ENCODE measurements at regions not wholly inside any gene's neighbourhood (a gene's known extent, or its start where the extent isn't known, plus 50 kb on each side); places are given as distances from the start of the nearest gene placed in this dataset.

DNA sequence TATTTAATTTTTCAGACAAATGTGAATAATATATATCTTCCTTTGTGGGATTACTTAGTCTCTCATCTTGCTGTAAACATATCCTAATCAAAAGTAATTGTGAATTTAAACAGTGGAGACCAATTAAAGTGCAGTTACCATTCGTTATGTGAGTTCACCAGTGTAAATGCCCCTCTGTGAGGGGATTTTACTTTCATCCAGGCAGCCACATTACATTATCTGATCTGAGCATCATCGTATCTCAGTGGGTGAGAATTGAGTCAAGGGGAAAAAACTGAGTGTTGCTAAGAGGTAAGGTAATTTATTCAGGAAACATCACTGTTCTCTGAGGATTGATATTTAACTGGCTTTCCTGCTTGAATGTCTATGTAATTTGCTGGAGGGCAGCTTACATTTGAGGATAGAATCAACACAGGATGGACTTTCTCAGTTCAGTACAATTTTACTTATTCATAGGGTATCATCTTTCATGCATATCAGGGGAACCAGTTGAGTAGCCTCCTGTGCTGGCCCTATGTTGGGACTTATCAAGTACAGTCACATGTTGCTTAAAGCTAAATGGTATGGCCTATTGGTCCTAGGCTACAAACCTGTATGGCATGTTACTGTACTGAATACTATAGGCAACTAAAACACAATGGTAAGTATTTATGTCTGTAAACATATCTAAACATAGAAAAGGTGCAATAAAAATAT lies 219.7 kb downstream of the CD47 start (continued):
- TF ChIP-seq, protein P1, sequence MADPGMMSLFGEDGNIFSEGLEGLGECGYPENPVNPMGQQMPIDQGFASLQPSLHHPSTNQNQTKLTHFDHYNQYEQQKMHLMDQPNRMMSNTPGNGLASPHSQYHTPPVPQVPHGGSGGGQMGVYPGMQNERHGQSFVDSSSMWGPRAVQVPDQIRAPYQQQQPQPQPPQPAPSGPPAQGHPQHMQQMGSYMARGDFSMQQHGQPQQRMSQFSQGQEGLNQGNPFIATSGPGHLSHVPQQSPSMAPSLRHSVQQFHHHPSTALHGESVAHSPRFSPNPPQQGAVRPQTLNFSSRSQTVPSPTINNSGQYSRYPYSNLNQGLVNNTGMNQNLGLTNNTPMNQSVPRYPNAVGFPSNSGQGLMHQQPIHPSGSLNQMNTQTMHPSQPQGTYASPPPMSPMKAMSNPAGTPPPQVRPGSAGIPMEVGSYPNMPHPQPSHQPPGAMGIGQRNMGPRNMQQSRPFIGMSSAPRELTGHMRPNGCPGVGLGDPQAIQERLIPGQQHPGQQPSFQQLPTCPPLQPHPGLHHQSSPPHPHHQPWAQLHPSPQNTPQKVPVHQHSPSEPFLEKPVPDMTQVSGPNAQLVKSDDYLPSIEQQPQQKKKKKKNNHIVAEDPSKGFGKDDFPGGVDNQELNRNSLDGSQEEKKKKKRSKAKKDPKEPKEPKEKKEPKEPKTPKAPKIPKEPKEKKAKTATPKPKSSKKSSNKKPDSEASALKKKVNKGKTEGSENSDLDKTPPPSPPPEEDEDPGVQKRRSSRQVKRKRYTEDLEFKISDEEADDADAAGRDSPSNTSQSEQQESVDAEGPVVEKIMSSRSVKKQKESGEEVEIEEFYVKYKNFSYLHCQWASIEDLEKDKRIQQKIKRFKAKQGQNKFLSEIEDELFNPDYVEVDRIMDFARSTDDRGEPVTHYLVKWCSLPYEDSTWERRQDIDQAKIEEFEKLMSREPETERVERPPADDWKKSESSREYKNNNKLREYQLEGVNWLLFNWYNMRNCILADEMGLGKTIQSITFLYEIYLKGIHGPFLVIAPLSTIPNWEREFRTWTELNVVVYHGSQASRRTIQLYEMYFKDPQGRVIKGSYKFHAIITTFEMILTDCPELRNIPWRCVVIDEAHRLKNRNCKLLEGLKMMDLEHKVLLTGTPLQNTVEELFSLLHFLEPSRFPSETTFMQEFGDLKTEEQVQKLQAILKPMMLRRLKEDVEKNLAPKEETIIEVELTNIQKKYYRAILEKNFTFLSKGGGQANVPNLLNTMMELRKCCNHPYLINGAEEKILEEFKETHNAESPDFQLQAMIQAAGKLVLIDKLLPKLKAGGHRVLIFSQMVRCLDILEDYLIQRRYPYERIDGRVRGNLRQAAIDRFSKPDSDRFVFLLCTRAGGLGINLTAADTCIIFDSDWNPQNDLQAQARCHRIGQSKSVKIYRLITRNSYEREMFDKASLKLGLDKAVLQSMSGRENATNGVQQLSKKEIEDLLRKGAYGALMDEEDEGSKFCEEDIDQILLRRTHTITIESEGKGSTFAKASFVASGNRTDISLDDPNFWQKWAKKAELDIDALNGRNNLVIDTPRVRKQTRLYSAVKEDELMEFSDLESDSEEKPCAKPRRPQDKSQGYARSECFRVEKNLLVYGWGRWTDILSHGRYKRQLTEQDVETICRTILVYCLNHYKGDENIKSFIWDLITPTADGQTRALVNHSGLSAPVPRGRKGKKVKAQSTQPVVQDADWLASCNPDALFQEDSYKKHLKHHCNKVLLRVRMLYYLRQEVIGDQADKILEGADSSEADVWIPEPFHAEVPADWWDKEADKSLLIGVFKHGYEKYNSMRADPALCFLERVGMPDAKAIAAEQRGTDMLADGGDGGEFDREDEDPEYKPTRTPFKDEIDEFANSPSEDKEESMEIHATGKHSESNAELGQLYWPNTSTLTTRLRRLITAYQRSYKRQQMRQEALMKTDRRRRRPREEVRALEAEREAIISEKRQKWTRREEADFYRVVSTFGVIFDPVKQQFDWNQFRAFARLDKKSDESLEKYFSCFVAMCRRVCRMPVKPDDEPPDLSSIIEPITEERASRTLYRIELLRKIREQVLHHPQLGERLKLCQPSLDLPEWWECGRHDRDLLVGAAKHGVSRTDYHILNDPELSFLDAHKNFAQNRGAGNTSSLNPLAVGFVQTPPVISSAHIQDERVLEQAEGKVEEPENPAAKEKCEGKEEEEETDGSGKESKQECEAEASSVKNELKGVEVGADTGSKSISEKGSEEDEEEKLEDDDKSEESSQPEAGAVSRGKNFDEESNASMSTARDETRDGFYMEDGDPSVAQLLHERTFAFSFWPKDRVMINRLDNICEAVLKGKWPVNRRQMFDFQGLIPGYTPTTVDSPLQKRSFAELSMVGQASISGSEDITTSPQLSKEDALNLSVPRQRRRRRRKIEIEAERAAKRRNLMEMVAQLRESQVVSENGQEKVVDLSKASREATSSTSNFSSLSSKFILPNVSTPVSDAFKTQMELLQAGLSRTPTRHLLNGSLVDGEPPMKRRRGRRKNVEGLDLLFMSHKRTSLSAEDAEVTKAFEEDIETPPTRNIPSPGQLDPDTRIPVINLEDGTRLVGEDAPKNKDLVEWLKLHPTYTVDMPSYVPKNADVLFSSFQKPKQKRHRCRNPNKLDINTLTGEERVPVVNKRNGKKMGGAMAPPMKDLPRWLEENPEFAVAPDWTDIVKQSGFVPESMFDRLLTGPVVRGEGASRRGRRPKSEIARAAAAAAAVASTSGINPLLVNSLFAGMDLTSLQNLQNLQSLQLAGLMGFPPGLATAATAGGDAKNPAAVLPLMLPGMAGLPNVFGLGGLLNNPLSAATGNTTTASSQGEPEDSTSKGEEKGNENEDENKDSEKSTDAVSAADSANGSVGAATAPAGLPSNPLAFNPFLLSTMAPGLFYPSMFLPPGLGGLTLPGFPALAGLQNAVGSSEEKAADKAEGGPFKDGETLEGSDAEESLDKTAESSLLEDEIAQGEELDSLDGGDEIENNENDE (IDR thresholded peaks at IDR 0.05; ENCODE audit: insufficient replicate concordance, low read length), result no peak
- TF ChIP-seq GTF2F1 (IDR thresholded peaks at IDR 0.05; ENCODE audit: borderline replicate concordance, low read depth, low read length) (no peak), BRCA1 (IDR thresholded peaks at IDR 0.05; ENCODE audit: low read depth, low read length) (no peak), BCL11A (IDR thresholded peaks at IDR 0.05; ENCODE audit: low read depth in 2 of 2, low read length in 2 of 2) (no peak), RXRA (IDR thresholded peaks at IDR 0.05; ENCODE audit: insufficient read depth, low read depth, low read length) (no peak), SP1 (IDR thresholded peaks at IDR 0.05; ENCODE audit: low read depth, low read length) (no peak), SRF (IDR thresholded peaks at IDR 0.05; ENCODE audit: low read depth, low read length) (no peak), SAP30 (IDR thresholded peaks at IDR 0.05; ENCODE audit: insufficient read depth, insufficient replicate concordance, low read length) (no peak), SIRT6 (IDR thresholded peaks at IDR 0.05; ENCODE audit: low read length) (no peak), KDM4A (IDR thresholded peaks at IDR 0.05; ENCODE audit: low read depth, low read length, severe bottlenecking) (no peak), SP4 (IDR thresholded peaks at IDR 0.05; ENCODE audit: low read length) (no peak), POU5F1 (IDR thresholded peaks at IDR 0.05; ENCODE audit: low read depth, low read length) (no peak)
